WTC11 (cell line): ENCODE measurements at regions not wholly inside any gene's neighbourhood (a gene's known extent, or its start where the extent isn't known, plus 50 kb on each side); places are given as distances from the start of the nearest gene placed in this dataset.

Experiments
- CREB1 ChIP-seq: sonication (generic); formaldehyde crosslinking; IDR thresholded peaks from 2 replicates; pipeline ENCODE4 v1.8.0; 2023; ENCODE audit warnings: mild to moderate bottlenecking, missing genetic modification reagents
- IRF2 ChIP-seq: sonication (generic); formaldehyde crosslinking; IDR thresholded peaks from 2 replicates; pipeline ENCODE4 v1.8.0; 2022; ENCODE audit warnings: low read depth, missing genetic modification reagents, borderline replicate concordance
- JUN ChIP-seq: sonication (generic); formaldehyde crosslinking; IDR thresholded peaks from 2 replicates; pipeline ENCODE4 v1.8.0; 2023; ENCODE audit warnings: mild to moderate bottlenecking, missing genetic modification reagents
- ZNF121 ChIP-seq: sonication (generic); formaldehyde crosslinking; IDR thresholded peaks from 2 replicates; pipeline ENCODE4 v1.8.0; 2023; ENCODE audit warnings: missing genetic modification reagents
- ZNF423 ChIP-seq: fragments of 250-450 bp; sonication (Bioruptor Pico); IDR thresholded peaks from 2 replicates; pipeline ENCODE4 v2.1.2; 2022; ENCODE audit warnings: mild to moderate bottlenecking, moderate library complexity
- TF ChIP-seq, protein P1 (sequence below): fragments of 250-450 bp; sonication (Bioruptor Pico); IDR thresholded peaks from 2 replicates; pipeline ENCODE4 v1.9.0; 2021; ENCODE audit warnings: mild to moderate bottlenecking
- TF ChIP-seq, protein P2 (sequence below): fragments of 200-600 bp; IDR thresholded peaks from 2 replicates; pipeline ENCODE4 v1.8.0; 2022; ENCODE audit warnings: antibody characterized with exemption
- TF ChIP-seq, protein P3 (sequence below): sonication (generic); formaldehyde crosslinking; IDR thresholded peaks from 2 replicates; pipeline ENCODE4 v1.8.0; 2022; ENCODE audit warnings: mild to moderate bottlenecking, missing genetic modification reagents
- TF ChIP-seq, protein P4 (sequence below): sonication (generic); formaldehyde crosslinking; IDR thresholded peaks from 2 replicates; pipeline ENCODE4 v1.8.1; 2022; ENCODE audit warnings: mild to moderate bottlenecking, missing genetic modification reagents, moderate library complexity, borderline replicate concordance
- TF ChIP-seq, protein P5 (sequence below): sonication (generic); formaldehyde crosslinking; conservative IDR thresholded peaks from 2 replicates; pipeline ENCODE4 v1.8.1; 2023; ENCODE audit warnings: mild to moderate bottlenecking, low read depth, missing genetic modification reagents, moderate library complexity

DNA sequence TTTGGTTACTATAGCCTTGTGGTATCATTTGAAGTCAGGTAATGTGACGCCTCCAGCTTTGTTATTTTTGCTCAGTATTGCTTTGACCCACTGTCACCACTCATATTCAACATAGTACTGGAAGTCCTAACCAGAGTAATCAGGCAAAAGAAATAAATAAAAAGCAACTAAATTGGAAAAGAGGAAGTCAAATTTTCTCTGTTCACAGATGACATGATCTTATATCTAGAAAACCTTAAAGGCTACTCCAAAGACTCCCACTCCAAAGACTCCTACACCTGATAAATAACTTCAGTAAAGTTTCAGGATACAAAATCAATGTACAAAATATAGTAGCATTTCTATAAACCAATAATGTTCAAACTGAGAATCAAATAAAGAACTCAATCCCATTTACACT, 348.6 kb downstream of the CXXC4 start:
- TF ChIP-seq, protein P1, sequence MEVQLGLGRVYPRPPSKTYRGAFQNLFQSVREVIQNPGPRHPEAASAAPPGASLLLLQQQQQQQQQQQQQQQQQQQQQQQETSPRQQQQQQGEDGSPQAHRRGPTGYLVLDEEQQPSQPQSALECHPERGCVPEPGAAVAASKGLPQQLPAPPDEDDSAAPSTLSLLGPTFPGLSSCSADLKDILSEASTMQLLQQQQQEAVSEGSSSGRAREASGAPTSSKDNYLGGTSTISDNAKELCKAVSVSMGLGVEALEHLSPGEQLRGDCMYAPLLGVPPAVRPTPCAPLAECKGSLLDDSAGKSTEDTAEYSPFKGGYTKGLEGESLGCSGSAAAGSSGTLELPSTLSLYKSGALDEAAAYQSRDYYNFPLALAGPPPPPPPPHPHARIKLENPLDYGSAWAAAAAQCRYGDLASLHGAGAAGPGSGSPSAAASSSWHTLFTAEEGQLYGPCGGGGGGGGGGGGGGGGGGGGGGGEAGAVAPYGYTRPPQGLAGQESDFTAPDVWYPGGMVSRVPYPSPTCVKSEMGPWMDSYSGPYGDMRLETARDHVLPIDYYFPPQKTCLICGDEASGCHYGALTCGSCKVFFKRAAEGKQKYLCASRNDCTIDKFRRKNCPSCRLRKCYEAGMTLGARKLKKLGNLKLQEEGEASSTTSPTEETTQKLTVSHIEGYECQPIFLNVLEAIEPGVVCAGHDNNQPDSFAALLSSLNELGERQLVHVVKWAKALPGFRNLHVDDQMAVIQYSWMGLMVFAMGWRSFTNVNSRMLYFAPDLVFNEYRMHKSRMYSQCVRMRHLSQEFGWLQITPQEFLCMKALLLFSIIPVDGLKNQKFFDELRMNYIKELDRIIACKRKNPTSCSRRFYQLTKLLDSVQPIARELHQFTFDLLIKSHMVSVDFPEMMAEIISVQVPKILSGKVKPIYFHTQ (CRISPR knock-in tag): no peak
- TF ChIP-seq, protein P2, sequence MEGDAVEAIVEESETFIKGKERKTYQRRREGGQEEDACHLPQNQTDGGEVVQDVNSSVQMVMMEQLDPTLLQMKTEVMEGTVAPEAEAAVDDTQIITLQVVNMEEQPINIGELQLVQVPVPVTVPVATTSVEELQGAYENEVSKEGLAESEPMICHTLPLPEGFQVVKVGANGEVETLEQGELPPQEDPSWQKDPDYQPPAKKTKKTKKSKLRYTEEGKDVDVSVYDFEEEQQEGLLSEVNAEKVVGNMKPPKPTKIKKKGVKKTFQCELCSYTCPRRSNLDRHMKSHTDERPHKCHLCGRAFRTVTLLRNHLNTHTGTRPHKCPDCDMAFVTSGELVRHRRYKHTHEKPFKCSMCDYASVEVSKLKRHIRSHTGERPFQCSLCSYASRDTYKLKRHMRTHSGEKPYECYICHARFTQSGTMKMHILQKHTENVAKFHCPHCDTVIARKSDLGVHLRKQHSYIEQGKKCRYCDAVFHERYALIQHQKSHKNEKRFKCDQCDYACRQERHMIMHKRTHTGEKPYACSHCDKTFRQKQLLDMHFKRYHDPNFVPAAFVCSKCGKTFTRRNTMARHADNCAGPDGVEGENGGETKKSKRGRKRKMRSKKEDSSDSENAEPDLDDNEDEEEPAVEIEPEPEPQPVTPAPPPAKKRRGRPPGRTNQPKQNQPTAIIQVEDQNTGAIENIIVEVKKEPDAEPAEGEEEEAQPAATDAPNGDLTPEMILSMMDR: no peak
- TF ChIP-seq ZNF423 (CRISPR knock-in tag) (no peak), JUN (CRISPR knock-in tag) (no peak), IRF2 (CRISPR knock-in tag) (no peak), ZNF121 (no peak), CREB1 (CRISPR knock-in tag) (no peak)
- TF ChIP-seq, protein P3, sequence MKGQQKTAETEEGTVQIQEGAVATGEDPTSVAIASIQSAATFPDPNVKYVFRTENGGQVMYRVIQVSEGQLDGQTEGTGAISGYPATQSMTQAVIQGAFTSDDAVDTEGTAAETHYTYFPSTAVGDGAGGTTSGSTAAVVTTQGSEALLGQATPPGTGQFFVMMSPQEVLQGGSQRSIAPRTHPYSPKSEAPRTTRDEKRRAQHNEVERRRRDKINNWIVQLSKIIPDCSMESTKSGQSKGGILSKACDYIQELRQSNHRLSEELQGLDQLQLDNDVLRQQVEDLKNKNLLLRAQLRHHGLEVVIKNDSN (CRISPR knock-in tag): no peak
- TF ChIP-seq, protein P4, sequence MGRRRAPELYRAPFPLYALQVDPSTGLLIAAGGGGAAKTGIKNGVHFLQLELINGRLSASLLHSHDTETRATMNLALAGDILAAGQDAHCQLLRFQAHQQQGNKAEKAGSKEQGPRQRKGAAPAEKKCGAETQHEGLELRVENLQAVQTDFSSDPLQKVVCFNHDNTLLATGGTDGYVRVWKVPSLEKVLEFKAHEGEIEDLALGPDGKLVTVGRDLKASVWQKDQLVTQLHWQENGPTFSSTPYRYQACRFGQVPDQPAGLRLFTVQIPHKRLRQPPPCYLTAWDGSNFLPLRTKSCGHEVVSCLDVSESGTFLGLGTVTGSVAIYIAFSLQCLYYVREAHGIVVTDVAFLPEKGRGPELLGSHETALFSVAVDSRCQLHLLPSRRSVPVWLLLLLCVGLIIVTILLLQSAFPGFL (CRISPR knock-in tag): no peak
- TF ChIP-seq, protein P5, sequence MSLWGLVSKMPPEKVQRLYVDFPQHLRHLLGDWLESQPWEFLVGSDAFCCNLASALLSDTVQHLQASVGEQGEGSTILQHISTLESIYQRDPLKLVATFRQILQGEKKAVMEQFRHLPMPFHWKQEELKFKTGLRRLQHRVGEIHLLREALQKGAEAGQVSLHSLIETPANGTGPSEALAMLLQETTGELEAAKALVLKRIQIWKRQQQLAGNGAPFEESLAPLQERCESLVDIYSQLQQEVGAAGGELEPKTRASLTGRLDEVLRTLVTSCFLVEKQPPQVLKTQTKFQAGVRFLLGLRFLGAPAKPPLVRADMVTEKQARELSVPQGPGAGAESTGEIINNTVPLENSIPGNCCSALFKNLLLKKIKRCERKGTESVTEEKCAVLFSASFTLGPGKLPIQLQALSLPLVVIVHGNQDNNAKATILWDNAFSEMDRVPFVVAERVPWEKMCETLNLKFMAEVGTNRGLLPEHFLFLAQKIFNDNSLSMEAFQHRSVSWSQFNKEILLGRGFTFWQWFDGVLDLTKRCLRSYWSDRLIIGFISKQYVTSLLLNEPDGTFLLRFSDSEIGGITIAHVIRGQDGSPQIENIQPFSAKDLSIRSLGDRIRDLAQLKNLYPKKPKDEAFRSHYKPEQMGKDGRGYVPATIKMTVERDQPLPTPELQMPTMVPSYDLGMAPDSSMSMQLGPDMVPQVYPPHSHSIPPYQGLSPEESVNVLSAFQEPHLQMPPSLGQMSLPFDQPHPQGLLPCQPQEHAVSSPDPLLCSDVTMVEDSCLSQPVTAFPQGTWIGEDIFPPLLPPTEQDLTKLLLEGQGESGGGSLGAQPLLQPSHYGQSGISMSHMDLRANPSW (CRISPR knock-in tag): no peak
